Right cardiac atrium (tissue), 5 donors: ENCODE measurements at regions not wholly inside any gene's neighbourhood (a gene's known extent, or its start where the extent isn't known, plus 50 kb on each side); places are given as distances from the start of the nearest gene placed in this dataset.

Source experiments
- ATAC-seq, 2 donors: fragments of 200-7000 bp; cut with Tn5 transposase; one replicate each; pipeline versions ENCODE4 v1.8.0 to v1.9.1; 2020; ENCODE audit warnings: moderate library complexity in 2 of 2, mild to moderate bottlenecking in 1 of 2
- DNase-seq, 3 donors: peaks; one replicate each; pipeline ENCODE4 v3.0.0-alpha.2; 2020
- H3K27ac ChIP-seq: one replicate; pipeline ENCODE4 v1.5.1; 2013; ENCODE audit warnings: mild to moderate bottlenecking, low read length, control low read depth, moderate library complexity
- H3K27me3 ChIP-seq: one replicate; pipeline ENCODE4 v1.6.1; 2013; ENCODE audit not compliant: control insufficient read depth, insufficient read depth
- H3K4me1 ChIP-seq: one replicate; pipeline ENCODE4 v1.6.1; 2013; ENCODE audit warnings: low read length; ENCODE audit not compliant: control insufficient read depth, insufficient read depth
- H3K4me3 ChIP-seq: one replicate; pipeline ENCODE4 v1.5.1; 2013; ENCODE audit warnings: low read length, control low read depth
- H3K9me3 ChIP-seq: one replicate; pipeline ENCODE4 v1.6.1; 2013; ENCODE audit warnings: low read length; ENCODE audit not compliant: control insufficient read depth
- WGBS: extraction: QIAGEN DNeasy Blood & Tissue Kit; methylation state at CpG from one replicate; pipeline ENCODE4 v1.1.7; 2013; 5-methylcytosine and 5-hydroxymethylcytosine counted together
- intact Hi-C, 4 donors: fragments of 100-400 bp; cut with DNase I; formaldehyde crosslinking; loops; one replicate each; pipeline versions ENCODE4 v1.11.0 to v1.14.0; 2022 to 2023
- donor health status: healthy with polysubstance abuse.
- donor health status: DM: no; HTN: yes; CAD: no.
- donor health status: DM: no; HTN: no; CAD: no.
- donor health status: DM: no; HTN: yes; CAD: no; lungs with severe emphysema.
- donor health status: DM: yes; HTN: yes; CAD: no.

DNA sequence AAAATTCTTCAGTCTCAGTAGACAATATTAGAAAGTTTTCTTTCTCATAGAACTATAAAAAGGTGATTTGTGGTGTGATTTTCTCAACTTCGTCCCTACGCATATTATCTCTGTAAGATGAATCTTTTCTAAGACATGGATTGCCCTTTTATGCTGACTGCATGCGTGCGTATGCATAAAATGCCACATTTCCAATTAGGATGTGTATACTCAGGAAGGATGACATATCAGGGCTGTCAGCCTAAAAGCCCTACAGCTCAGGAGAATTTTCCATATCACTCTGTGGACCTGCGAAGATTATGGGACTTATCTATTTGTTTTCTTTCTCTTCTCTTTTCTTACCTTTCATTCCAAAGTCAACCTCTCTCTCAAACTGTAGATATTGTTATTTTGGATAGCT is 166.5 kb upstream of the GPC6 start:
- H3K4me1 ChIP-seq = no peaks in the 10 kb centered on the region
- H3K4me3 ChIP-seq = no peak overlapping the region
- intact Hi-C loops = no loop called here
- WGBS = 84% methylated on average over 5 of the region's 5 CpGs
- no peaks in the 10 kb centered on the region for H3K9me3 ChIP-seq
- no peak for DNase-seq
- ATAC-seq = no peak
- H3K27ac ChIP-seq = no peak overlapping the region
- no peaks in the 10 kb centered on the region for H3K27me3 ChIP-seq

DNA sequence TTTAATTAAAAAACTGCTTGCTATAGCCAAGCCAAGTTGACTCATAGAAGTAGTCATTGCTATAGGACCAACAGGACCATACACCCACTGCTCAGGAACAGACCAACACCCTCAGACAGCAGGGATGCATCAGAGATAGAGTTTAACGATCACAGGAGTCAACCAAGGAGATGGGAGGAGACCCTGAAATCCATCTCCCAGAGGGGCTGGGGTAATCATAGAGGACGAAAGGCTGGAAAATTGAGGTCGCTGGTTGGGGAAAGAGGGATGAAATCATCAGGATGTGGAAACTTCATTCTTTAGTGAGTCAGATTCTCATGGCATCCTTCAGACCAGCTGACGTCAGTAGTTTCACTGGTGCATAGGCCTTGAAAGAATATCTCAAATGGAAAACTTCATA is 160.4 kb upstream of the GPC6 start:
- ATAC-seq (peak in 1 of 2 donors; percentile 45), DNase-seq (no peak)
- no peaks in the 10 kb centered on the region for H3K9me3 ChIP-seq
- H3K4me3 ChIP-seq = no peak overlapping the region
- no peaks in the 10 kb centered on the region for H3K27me3 ChIP-seq
- no peaks in the 10 kb centered on the region for H3K4me1 ChIP-seq
- H3K27ac ChIP-seq = no peak overlapping the region
- intact Hi-C loops = no loop called here
- 70% methylated on average over 4 of the region's 4 CpGs for WGBS

DNA sequence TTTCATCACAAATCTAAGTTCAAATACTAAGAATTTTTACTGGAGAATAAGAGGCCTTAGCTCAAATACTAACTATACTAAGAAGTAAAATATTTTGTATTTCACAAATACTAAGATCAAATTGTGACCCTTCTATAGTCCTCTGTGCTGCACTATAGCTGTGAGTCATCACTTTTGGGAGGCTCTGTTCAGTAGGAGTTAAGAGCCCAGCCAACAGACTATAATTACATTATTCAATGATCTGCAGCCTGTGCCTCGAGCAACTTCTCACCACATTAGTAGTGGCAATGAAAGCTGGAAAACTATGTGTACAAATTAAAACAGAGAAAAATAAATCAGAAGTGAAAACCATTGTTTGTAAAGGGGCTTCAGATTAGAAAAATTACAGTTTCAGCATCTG is 147.3 kb upstream of the GPC6 start:
- H3K4me3 ChIP-seq = no peak overlapping the region
- DNase-seq (no peak), ATAC-seq (no peak)
- WGBS = 46% methylated on average over 1 of the region's 1 CpG
- H3K27ac ChIP-seq = no peak overlapping the region
- no peaks in the 10 kb centered on the region for H3K27me3 ChIP-seq
- no peaks in the 10 kb centered on the region for H3K4me1 ChIP-seq
- no peaks in the 10 kb centered on the region for H3K9me3 ChIP-seq
- intact Hi-C loops = no loop called here

DNA sequence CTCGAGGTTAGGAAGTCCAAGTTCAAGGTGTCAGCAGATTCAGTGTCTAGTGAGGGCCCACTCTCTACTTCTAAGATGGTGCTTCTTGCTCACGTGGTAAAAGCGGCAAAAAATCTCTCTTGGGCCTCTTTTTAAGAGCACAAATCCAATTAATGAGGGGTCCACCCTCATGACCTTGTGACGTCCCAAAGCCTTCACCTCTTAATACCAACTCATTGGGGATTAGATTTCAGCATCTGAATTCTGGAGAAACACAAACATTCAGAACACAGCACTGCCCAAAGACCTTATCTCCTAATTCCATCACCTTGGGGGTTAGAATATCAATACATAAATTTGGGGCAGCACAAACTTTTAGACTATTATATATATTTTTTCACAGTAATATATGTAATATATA is 146.4 kb upstream of the GPC6 start:
- Histone ChIP-seq H3K27ac (no peak overlapping the region), H3K9me3 (no peaks in the 10 kb centered on the region), H3K27me3 (no peaks in the 10 kb centered on the region), H3K4me1 (no peaks in the 10 kb centered on the region), H3K4me3 (no peak overlapping the region)
- WGBS = 80% methylated on average over 4 of the region's 4 CpGs
- DNase-seq (no peak), ATAC-seq (no peak)
- intact Hi-C loops = no loop called here

DNA sequence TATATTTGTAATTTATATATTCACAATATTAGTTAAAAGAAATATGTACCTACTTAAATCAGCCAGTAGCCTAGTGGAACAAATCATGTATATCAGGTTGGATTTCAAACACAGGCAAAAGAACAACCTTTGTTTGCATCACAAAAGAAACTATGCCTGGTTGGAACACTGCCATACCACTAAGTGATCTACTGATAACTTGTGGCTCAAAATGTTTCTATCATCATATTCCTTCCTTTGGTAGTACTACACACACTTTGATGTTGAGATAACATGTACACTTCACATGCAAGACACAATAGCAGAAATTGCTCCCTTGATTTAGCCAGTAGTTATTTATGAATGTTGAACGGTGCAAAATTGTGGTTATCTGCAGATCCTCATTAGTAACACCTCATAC is 146.0 kb upstream of the GPC6 start:
- Histone ChIP-seq H3K27ac (no peak overlapping the region), H3K9me3 (no peaks in the 10 kb centered on the region), H3K27me3 (no peaks in the 10 kb centered on the region), H3K4me3 (no peak overlapping the region), H3K4me1 (no peaks in the 10 kb centered on the region)
- no peak for DNase-seq
- WGBS = 25% methylated on average over 1 of the region's 1 CpG
- no peak for ATAC-seq
- intact Hi-C loops = no loop called here

DNA sequence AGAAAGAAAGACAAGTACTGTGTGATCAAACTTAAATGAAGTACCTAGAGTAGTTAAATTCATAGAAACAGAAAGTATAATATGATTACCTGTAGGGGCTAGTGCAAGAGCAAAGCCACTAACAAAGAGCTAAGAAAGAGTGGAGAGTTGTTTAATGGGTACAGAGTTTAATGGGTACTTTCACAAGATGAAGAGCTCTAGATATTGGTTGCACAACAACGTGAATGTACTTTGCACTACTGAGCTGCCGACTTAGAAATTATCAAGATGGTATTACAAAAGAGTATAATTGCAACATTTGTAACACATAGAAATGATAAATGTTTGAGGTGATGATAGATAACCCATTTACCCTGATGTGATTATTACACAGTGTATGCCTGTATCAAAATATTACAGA is 140.3 kb upstream of the GPC6 start:
- ATAC-seq = no peak
- intact Hi-C loops = no loop called here
- H3K4me3 ChIP-seq = no peak overlapping the region
- H3K27me3 ChIP-seq = no peaks in the 10 kb centered on the region
- 76% methylated on average over 2 of the region's 2 CpGs for WGBS
- no peaks in the 10 kb centered on the region for H3K9me3 ChIP-seq
- DNase-seq = no peak
- no peaks in the 10 kb centered on the region for H3K4me1 ChIP-seq
- H3K27ac ChIP-seq = no peak overlapping the region

DNA sequence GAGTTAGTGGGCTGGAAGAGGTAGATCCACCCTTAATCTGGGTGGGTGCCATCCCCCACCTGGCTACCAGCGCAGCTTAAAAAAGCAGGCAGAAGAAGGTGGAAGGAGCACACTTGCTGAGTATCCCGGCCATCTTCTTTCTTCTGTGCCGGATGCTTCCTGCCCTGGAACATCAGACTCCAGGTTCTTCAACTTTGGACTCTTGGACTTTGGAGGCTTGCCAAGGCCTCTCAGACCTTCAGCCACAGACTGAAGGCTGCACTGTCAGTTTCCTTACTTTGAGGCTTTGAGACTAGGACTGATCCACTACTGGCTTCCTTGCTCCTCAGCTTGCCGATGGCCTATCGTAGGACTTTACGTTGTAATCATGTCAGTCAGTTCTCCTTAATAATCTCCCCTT is 127.6 kb upstream of the GPC6 start:
- Histone ChIP-seq H3K4me3 (no peak overlapping the region), H3K4me1 (no peaks in the 10 kb centered on the region), H3K27ac (no peak overlapping the region), H3K9me3 (no peaks in the 10 kb centered on the region), H3K27me3 (no peaks in the 10 kb centered on the region)
- 93% methylated on average over 6 of the region's 6 CpGs for WGBS
- ATAC-seq = no peak
- intact Hi-C loops = no loop called here
- DNase-seq = no peak

DNA sequence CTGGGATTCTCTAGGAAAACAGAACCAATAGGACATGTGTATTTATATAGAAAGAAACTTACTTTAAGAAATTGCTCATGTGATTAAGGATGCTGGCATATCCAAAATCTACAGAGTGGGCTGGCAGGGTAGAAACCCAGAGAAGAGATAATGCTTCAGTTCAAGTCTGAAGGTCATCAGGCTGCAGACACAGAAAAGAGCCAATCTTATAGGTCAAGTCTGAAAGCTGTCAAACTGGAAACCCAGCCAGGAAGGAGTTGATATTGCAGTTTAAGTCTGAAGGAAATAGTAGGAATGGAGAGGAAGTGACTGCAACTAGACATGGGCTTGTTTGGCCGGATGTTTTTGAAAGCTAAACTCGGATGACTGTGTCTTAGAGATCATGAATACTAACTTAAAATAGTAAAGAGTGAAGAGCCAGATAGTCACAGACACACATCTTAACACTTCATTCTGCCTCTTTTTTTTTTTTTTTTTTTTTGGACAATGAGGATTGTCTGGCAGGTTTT is 125.3 kb upstream of the GPC6 start:
- H3K9me3 ChIP-seq = no peaks in the 10 kb centered on the region
- H3K4me3 ChIP-seq = no peak overlapping the region
- H3K27me3 ChIP-seq = no peaks in the 10 kb centered on the region
- no peak for DNase-seq
- no peak for ATAC-seq
- 42% methylated on average over 2 of the region's 2 CpGs for WGBS
- H3K27ac ChIP-seq = no peak overlapping the region
- intact Hi-C loops = no loop called here
- no peaks in the 10 kb centered on the region for H3K4me1 ChIP-seq

DNA sequence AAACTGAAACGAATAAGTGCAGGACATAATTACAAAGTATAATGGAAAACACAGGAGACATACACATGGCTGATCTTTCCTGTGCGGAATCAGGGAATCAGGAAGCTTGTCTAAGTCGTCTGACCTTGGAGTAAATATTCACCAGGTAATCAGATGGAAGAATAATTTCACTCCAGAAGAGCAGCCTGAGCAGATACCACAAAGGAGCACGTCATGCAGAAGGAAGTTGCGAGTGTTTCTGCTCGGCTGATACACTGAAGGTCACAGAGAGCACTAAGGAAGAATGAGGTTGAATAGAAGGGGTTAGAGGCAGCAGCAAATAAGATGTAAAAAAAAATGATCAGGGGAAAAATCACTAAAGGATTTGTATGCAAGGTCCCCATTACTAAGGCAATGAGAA is 122.3 kb upstream of the GPC6 start:
- 70% methylated on average over 6 of the region's 6 CpGs for WGBS
- H3K27me3 ChIP-seq = no peaks in the 10 kb centered on the region
- no peaks in the 10 kb centered on the region for H3K4me1 ChIP-seq
- no peak overlapping the region for H3K4me3 ChIP-seq
- intact Hi-C loops = no loop called here
- ATAC-seq = no peak
- DNase-seq = no peak
- H3K27ac ChIP-seq = no peak overlapping the region
- no peaks in the 10 kb centered on the region for H3K9me3 ChIP-seq

DNA sequence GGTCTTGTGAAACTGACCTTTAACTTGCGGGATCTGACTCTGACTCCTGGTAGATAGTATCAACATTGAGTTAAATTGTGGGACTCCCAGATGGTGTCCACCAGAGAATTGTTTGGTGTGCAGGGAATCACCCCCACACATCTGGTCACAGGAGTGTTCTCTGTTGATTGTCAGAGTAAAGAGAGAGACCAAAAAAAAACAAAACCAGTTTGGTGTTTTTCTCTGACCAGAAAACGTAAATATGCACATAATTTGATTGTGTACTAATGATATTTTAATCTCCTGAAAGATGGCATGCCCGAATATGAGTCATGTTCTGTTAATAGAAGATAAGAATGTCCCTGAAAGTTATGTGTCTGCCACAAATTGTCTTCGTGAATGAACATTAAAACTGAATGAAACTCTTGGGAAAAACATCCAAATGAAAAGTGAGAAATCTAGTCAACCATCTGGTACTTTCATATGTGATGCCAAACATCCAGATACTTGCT is 118.5 kb upstream of the GPC6 start:
- intact Hi-C loops = no loop called here
- ATAC-seq (no peak), DNase-seq (no peak)
- no peaks in the 10 kb centered on the region for H3K9me3 ChIP-seq
- no peak overlapping the region for H3K27ac ChIP-seq
- no peaks in the 10 kb centered on the region for H3K4me1 ChIP-seq
- 44% methylated on average over 4 of the region's 4 CpGs for WGBS
- no peaks in the 10 kb centered on the region for H3K27me3 ChIP-seq
- no peak overlapping the region for H3K4me3 ChIP-seq

DNA sequence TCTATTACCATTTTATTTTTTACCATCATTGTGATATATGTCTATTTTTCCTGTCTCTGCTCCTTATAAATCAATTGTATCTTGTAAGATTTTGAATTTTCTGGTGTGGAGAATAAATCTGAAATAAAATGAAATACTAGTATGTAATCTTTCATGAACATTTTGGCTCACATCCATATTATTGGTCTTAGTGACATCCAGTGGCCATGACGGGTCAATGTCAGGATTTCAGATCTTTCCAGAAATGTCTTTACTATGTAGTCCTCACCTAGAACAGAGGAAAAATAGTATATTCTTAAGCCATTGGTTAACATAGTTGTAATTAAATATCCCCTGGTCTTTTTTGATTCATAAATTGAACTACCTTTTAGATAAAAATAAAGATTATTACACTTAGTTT is 109.8 kb upstream of the GPC6 start:
- no peak overlapping the region for H3K27ac ChIP-seq
- no peak overlapping the region for H3K4me3 ChIP-seq
- intact Hi-C loops = no loop called here
- H3K9me3 ChIP-seq = no peaks in the 10 kb centered on the region
- ATAC-seq = no peak
- no peak for DNase-seq
- WGBS = 69% methylated on average over 1 of the region's 1 CpG
- no peaks in the 10 kb centered on the region for H3K27me3 ChIP-seq
- no peaks in the 10 kb centered on the region for H3K4me1 ChIP-seq

DNA sequence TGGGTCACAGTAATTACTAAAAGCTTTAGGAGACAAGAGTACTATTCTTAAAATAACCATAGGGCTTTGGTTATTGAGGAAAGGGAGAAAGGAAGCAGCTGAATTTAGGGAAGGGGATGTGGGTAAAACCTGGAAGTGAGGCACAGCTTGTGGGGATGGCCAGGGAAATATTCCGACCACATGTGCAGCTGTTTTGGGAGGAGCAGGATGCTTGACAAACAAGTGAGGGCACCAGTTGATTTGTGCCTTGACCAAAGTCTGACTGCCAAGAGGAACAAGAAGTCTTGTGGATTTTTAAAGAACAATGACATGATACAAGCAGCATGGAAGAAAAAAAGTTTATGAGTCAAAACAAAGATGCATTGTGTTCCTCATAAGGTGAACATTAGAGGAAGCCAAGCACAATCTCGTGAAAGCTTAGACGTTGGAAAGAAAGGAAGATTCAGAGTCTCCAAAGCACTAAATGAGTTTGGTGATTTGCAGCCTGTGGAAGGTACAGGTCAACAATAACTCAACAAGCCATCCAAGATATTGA is 108.5 kb upstream of the GPC6 start:
- intact Hi-C loops = no loop called here
- Histone ChIP-seq H3K4me3 (no peak overlapping the region), H3K27me3 (no peaks in the 10 kb centered on the region), H3K27ac (no peak overlapping the region), H3K9me3 (no peaks in the 10 kb centered on the region), H3K4me1 (no peaks in the 10 kb centered on the region)
- ATAC-seq = no peak
- no peak for DNase-seq
- WGBS = 57% methylated on average over 3 of the region's 3 CpGs
